GM04504 (cell line): ENCODE measurements at regions not wholly inside any gene's neighbourhood (a gene's known extent, or its start where the extent isn't known, plus 50 kb on each side); places are given as distances from the start of the nearest gene placed in this dataset.
"Not testable (repeated sequence)": the region's sequence is repeated elsewhere in the genome, so short reads cannot be mapped to it uniquely, and the experiment has no call there.

Source experiments
- DNase-seq: peaks from one replicate; pipeline ENCODE4 v3.0.0-alpha.2; 2012; ENCODE audit warnings: low read depth

DNA sequence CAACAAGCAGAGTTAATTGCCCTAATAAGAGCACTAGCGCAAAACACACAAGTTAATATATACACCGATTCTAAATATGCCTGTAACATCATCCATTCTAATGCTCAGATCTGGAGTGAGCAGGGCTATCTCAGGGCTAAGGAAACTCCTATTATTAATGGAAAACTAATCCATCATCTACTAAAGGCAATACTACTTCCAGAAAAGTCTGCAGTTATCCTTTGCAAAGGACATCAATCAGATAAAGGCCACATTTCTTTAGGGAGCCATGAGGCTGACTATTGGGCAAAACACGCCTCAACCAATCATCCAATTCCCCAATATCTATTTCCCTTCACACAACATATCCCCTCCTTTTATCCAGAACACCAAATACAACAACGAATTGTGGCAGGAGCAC is 1032.3 kb upstream of the NUDT12 start:
- DNase-seq = no peak

- no peak for DNase-seq
Measured at GRCh38 chr5:104576677-104577076, 1014.1 kb upstream of the NUDT12 start.

DNA sequence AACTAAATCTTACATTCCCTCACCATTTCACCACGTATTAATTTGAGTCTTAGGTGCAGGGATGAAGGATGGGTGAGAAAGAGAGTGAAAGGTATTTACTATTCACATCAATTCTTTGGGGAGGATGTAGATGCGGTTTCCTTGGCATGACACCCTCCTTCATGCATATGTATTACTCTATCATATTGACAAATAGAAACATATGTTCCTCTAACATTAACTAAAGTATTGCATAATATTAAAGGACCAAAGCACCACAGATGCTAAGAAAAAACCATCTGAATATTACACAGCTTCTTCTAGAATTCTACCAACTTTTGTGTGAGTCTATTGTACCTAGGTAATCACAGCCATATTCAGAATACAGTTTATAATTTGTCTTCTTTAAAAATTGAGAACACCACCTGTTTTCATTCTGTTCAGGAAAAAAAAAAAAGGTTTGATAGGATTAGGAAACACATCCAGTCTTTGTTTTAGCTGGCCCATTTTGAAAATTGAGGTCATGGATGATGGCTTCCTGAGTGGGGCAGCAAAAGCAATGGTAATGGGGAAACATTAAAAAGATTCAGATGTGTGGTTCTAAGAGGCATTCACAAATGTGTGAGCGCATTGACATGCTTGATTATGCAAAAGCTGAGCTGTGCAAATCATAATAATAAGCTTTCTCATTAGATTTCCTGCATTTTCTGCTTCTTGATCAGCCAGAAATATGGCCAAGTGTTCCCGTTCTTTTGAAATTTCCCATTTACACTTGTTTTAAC is 1011.5 kb upstream of the NUDT12 start:
- DNase-seq = no peak

DNA sequence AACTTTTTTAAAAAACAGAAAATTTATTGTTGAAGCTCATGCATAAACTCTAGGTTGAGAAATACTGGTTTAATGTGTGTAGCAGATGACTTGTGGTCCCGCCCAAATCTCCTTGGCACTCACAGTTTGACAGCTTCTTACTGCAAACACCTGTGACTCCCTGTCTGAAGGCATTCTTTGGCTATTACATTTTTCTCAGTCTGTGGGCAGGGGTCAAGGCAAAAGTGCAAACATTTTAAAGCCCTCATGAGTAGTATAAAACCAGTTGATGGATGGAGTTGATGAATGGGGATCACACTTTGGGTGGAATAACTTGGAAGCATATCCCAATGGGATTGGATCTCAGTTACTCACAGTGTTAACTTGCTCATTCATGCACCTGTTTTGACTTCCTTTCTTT is 1007.0 kb upstream of the NUDT12 start:
- no peak for DNase-seq

GRCh38 chr5:104564530-104564929 is 1001.9 kb upstream of the NUDT12 start:
- DNase-seq = no peak

GRCh38 chr5:104556957-104557356 is 994.4 kb upstream of the NUDT12 start:
- no peak for DNase-seq

DNA sequence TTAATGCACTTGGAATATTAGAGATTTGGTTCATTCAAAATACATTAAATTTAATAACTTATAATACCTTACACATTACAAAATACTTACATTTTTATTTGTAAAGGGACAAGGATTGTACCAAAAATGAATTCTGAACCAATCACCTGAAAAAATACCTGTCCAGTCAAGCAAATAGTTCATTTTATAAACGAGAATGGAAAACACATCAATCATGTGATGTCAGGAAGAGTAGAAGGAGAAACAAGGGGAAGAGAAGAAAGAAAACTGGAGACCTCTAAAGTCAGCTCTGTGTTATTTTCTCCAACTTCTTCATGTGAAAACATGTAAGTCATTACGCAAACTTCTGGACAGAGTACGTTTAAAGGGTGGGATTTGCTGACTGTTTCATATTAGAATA is 989.0 kb upstream of the NUDT12 start:
- no peak for DNase-seq

DNA sequence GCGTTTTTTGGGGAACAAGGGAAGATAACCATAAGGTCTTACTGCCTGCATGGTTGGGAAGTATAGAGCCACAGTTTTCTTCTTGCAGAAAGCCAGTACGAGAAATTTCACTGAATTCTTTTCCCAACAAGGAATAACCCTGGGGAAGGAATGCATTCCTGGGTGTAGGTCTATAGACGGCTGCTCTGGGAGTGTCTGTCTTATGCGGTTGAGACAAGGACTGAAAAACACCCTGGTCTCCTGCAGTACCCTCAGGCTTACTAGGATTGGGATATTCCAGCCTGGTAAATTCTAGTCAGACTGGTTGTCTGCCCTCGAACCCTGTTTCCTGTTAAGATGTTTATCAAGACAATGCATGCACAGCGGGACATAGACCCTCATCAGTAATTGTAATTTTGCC is 984.3 kb upstream of the NUDT12 start:
- DNase-seq = not testable (repeated sequence)

GRCh38 chr5:104541141-104541785 is 978.7 kb upstream of the NUDT12 start:
- peak; percentile 8 for DNase-seq

DNA sequence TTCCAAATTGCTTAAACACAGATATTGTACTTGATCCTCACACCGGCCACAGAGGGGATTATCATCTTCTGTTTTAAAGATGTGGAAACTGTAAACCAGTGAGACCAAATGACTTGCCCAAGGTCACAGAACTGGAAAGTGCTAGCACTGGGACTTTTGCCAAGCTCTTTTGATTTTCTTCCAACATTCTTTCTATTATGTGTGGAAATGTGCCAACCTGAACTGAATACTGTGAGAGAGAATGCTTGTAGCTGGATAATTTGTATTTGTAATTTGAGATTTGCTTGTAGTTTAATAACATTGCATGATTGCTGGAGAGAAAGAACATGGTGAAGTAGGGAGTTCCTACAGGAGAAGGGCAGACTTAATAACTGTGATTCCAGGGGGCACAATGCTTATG is 977.9 kb upstream of the NUDT12 start:
- DNase-seq = peak; percentile 23

- DNase-seq = no peak
Measured at GRCh38 chr5:104539618-104540350, 977.2 kb upstream of the NUDT12 start.

DNA sequence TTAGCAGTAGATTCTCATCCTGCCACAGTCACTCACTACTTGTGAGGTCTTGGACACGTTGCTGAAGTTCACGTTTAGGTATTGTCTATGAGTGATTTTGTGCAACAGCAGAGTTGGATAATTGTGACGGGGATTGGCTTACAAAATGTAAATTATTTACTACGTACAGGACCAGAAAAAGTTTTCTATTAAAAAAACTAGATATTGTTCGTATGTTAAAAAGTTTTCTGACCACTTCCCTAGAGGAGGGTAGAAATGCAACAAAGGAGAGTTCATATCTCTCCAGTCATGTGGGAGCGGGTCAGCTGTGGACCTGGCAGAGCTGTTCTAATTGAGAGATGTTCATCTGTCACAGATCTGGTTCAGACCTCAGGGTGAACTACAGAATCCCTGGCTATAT is 976.1 kb upstream of the NUDT12 start:
- DNase-seq = no peak

DNA sequence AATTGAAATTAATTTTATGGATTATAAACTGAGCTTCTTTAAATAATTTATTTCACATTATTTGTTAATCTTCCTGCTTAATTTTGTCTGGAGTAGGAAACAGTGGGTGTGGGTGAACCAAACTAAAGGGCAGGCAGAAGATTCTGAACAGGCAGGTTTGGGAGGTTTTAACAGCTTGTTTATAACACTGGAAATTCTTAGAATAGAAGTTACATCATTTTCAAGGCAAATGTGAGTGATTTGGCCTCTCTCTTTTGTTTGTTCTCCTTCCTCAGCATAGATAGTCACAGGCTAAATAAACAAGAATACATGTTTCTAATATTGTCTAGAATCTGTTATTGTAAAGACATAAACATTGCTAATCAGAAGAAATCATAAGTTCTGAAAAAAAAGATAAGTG is 970.9 kb upstream of the NUDT12 start:
- no peak for DNase-seq

GRCh38 chr5:104526866-104527265 is 964.3 kb upstream of the NUDT12 start:
- DNase-seq = no peak

DNA sequence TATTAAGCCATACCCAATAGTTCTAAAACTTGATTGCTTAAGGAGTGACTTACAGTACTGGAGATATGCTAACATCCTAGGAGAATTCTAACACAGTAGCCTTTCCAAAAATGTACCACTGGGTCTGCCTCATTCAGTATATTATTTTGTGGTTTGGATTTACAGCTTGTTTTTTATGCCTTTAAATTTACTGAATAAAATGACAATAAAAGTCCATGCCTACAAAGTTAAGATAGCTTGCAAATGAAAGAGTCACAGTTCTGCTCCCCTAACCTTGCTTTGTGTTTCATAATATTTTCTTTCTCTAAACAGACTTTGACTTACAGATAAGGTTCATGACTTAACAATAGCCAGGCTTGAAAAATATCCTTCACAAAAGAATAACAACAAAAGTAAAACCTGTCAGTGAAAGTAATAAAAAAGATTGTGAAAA is 951.1 kb upstream of the NUDT12 start:
- no peak for DNase-seq

DNA sequence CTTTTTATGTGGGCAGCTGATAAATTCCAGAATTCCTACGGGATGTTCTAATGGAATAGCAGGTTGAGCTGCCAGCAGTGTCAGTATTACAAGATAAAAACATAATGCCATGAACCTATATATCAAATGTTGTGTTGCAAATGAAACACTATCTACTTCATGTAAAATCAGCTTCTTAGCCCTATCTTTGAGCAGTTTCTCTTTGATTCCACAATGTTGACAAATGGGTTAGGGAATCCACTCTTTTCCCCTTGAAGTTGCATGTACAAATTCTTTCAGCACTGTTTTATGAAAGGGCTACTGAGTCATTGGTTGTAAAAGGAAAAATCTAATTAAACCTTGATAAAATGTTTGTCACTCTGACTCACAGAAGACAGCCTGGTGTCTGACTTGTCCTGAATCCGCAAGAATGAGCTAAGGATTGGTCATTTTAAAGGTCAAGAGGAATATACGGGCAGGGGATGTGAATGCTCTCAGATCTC is 950.6 kb upstream of the NUDT12 start:
- DNase-seq = peak; percentile 51

GRCh38 chr5:104512063-104512825 is 949.7 kb upstream of the NUDT12 start:
- DNase-seq = no peak

DNA sequence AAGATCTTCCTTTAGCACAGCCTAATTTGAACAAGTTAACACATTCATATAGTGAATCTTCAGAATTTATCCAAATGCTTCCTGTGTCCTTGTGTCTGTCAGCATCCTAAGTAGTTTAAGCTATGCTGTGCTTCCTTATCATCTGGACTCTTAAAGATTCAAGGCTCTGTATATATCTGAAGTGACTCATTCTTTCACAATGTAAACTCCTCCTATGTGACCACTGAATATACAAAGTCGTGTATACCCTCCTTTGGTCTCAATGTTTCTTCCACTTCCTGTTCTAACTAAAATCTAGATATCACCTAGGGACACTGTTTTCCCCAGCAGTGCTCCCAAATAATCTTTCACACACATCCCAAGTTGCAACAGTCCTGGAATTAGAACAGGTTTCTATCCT is 935.7 kb upstream of the NUDT12 start:
- no peak for DNase-seq

GRCh38 chr5:104494083-104494482 is 931.5 kb upstream of the NUDT12 start:
- no peak for DNase-seq

DNA sequence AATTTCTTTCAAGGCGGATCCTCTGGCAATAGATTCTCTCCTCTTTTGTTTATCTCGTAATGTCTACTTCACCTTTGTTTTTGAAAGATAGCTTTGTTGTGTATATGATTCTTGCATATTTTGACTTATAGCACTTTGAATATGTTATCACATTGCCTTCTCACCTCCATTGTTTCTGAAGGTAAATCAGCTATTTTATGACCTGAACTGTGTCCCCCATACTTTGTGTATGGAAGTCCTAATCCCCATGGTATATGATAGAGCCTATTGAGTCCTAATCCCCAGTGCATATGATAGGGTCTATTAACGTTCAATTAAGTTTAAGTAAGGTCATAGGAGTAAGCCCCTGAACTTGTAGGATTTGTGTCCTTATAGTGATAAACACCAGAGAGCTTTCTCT is 910.2 kb upstream of the NUDT12 start:
- no peak for DNase-seq

GRCh38 chr5:104456122-104456521 is 893.5 kb upstream of the NUDT12 start:
- no peak for DNase-seq

DNA sequence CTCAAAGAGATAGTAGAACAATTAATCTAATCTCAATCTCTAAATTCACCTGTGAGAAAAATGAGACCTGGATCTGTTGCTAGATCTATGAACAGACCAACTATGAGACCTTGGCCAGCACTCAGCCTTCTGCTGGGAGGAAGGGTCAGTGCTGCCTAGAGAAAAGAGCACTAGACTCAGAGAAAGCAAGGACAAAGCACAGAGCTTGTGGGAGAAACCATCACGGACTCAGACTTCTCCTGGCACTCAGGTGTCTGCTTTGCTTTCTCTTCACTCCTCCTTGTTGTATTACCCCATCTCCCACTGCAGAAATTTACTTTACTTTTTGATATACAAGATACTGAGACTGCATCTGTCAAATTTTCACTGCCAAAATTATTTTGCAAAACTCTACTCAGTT is 890.0 kb upstream of the NUDT12 start:
- DNase-seq = no peak
